ENCODE measurements at regions not wholly inside any gene's neighbourhood (a gene's known extent, or its start where the extent isn't known, plus 50 kb on each side); places are given as distances from the start of the nearest gene placed in this dataset.

- POLR2A ChIA-PET, result no interaction called here
- ATAC-seq (no peak), DNase-seq (ENCODE audit: low read depth, low spot score) (no peak)
- intact Hi-C loops (cut with micrococcal nuclease; ENCODE audit: unreplicated experiment) (no loop called here), in situ Hi-C loops (cut with HindIII; ENCODE audit: low pct_unique_long_range_greater_than_20kb, low sequenced_read_pairs) (no loop called here)
- no peaks in the 10 kb centered on the region for H3K27me3 ChIP-seq (ENCODE audit: control insufficient read depth, insufficient read depth, low read length)
- no TSS peak for BruUV-seq (replicated peaks)
- H3K4me1 ChIP-seq (ENCODE audit: control insufficient read depth, insufficient read depth, low read length), result no peaks in the 10 kb centered on the region
- H3K4me3 ChIP-seq (ENCODE audit: low read depth in 2 of 2, low read length in 2 of 2), result no peak overlapping the region
- H3K27ac ChIP-seq (ENCODE audit: low read length), result no peak overlapping the region
- TF ChIP-seq POLR2AphosphoS5 (IDR thresholded peaks at IDR 0.05; ENCODE audit: low read depth, low read length) (no peak), REST (IDR thresholded peaks at IDR 0.05; ENCODE audit: insufficient read depth in 1 of 2, low read depth in 2 of 2, low read length in 1 of 2) (no peak), TCF7L2 (IDR thresholded peaks at IDR 0.05; ENCODE audit: low read depth, low read length) (no peak), CTCF (IDR thresholded peaks at IDR 0.05) (no peak), SIN3A (IDR thresholded peaks at IDR 0.05; ENCODE audit: borderline replicate concordance, insufficient read depth, low read depth, low read length) (no peak)
- H3K36me3 ChIP-seq (ENCODE audit: control insufficient read depth, insufficient read depth, low read length), result no peaks in the 10 kb centered on the region
- no peaks in the 10 kb centered on the region for H3K9me3 ChIP-seq (ENCODE audit: control insufficient read depth, insufficient read depth, low read depth, low read length)
- CTCF ChIA-PET, result no interaction called here
Observed at GRCh38 chr16:73764321-73764720, 532.3 kb upstream of the PSMD7 start.

GRCh38 chr16:73756289-73757178 is 540.1 kb upstream of the PSMD7 start:
- TF ChIP-seq TCF7L2 (IDR thresholded peaks at IDR 0.05; ENCODE audit: low read depth, low read length) (no peak), POLR2AphosphoS5 (IDR thresholded peaks at IDR 0.05; ENCODE audit: low read depth, low read length) (no peak), CTCF (IDR thresholded peaks at IDR 0.05) (no peak), SIN3A (IDR thresholded peaks at IDR 0.05; ENCODE audit: borderline replicate concordance, insufficient read depth, low read depth, low read length) (no peak)
- in situ Hi-C loops (cut with HindIII; ENCODE audit: low pct_unique_long_range_greater_than_20kb, low sequenced_read_pairs), result no loop called here
- ATAC-seq, result no peak

More at GRCh38 chr16:73756289-73757178, 540.1 kb upstream of the PSMD7 start:
- POLR2A ChIA-PET, result no interaction called here
- Histone ChIP-seq H3K27ac (ENCODE audit: low read length) (no peak overlapping the region), H3K9me3 (ENCODE audit: control insufficient read depth, insufficient read depth, low read depth, low read length) (no peaks in the 10 kb centered on the region), H3K36me3 (ENCODE audit: control insufficient read depth, insufficient read depth, low read length) (no peaks in the 10 kb centered on the region), H3K27me3 (ENCODE audit: control insufficient read depth, insufficient read depth, low read length) (no peaks in the 10 kb centered on the region; the same call in 1 of the 2 replicates), H3K4me3 (ENCODE audit: low read depth in 2 of 2, low read length in 2 of 2) (no peak overlapping the region), H3K4me1 (ENCODE audit: control insufficient read depth, insufficient read depth, low read length) (no peaks in the 10 kb centered on the region)
- intact Hi-C loops (cut with micrococcal nuclease; ENCODE audit: unreplicated experiment), result no loop called here
- no TSS peak for BruUV-seq (replicated peaks)
- CTCF ChIA-PET, result no interaction called here
- DNase-seq (ENCODE audit: low read depth, low spot score), result no peak

All from Panc1 (cell line).